HG03139 (cell line): ENCODE measurements at regions not wholly inside any gene's neighbourhood (a gene's known extent, or its start where the extent isn't known, plus 50 kb on each side); places are given as distances from the start of the nearest gene placed in this dataset.
"Not testable (repeated sequence)": the region's sequence is repeated elsewhere in the genome, so short reads cannot be mapped to it uniquely, and the experiment has no call there.

Experiments used
- ATAC-seq: cut with Tn5 transposase; IDR thresholded peaks from one replicate; pipeline ENCODE4 v1.9.1; 2021; ENCODE audit not compliant: unreplicated experiment

- ATAC-seq, result no peak
Measured at GRCh38 chr3:181610083-181610972, 101.4 kb upstream of the SOX2 start.

DNA sequence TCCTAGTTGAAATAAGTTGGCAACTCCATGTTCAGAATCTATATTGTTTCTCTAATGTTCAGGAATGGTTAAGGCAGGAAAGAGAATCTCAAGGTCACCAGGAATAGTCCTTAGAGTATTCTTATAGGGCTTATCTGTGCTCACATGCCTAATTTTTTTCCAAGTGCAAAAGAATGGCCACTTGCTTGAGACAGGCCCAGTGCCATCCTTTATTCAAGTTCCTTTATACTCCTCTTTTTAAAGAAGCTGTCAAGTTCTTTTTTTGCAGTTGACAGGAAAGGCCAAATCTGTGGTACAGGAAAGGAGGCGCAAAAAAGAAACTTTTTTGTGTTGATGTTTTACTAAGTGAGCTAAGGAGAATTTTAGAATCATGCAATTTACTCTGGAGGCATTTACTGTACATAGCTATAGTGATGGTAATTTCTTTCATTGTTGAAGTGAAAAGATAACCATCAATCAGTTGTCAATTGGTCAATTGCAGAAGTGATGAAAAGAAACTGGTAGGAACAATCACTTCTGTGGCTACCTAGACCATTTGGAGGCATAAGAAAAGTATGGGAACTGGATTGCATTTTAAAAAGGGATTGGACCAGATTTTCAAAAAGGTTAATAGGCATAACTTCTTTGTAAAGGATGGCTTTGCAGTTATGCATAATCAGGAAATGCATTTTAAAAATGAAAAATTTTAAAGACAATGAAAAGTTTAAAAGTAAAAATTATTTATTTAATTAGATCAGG, 102.5 kb upstream of the SOX2 start:
- ATAC-seq, result no peak

DNA sequence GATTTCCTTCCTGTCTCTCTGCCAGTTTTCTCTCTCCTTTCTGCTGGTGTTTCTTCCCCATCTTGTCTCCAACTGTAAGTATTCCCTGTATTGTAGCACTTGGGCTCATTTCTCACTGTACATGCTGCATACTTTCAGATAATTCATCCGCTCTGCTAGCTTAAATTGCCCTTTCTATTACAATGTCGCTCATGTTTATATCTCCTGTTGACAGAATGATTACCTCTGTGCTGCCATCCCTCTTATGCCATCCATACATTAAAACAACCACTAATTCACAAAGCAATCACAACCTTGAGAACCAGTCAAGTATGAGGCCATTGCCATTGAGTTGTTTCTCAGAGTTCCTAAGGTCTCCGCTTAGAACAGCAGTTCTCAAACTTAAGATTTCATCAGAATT, 107.5 kb upstream of the SOX2 start:
- no peak for ATAC-seq

DNA sequence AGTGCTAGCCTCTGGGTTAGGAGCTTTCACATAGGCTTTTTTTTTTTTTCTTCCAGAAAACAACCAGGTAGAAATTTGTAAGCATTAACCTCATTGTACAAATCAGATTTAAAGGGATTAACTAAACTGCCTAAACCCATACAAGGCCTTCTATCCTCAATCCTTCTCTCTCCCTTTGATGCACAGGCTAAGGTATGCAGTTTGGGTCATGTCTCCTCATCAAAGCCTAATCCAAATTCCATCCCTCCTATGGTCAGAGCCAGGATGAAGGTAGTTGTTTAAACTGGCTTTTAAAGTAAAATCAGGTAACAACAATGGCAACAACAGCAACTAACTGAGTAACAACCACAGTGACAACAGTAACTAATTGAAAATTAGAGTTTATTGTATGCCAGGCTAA, 115.6 kb upstream of the SOX2 start:
- no peak for ATAC-seq

DNA sequence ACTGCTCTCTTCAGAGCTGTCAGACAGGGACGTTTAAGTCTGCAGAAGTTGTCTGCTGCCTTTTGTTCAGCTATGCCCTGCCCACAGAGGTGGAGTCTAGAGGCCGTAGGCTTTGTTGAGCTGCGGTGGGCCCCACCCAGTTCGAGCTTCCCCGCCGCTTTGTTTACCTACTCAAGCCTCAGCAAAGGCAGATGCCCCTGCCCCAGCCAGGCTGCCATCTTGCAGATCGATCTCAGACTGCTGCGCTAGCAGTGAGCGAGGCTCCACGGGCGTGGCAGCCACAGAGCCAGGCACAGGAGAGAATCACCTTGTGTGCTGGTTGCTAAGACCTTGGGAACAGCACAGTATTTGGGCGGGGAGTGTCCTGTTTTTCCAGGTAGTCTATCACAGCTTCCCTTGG, 120.8 kb upstream of the SOX2 start:
- not testable (repeated sequence) for ATAC-seq

DNA sequence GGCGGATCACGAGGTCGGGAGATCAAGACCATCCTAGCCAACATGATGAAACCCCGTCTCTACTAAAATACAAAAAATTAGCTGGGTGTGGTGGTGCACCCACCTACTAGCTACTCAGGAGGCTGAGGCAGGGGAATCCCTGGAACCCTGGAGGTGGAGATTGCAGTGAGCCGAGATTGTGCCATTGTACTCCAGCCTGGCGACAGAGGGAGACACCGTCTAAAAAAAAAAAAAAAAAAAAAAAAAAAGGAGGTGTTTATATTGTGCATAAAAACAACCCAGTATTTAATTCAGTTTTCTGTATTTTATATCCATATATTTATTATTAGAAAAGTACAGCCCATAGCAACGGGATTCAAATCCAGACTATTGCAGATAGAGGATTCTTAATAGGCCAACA, 129.1 kb upstream of the SOX2 start:
- ATAC-seq, result no peak

- ATAC-seq, result no peak
Measured at GRCh38 chr3:181581656-181582055, 130.1 kb upstream of the SOX2 start.

DNA sequence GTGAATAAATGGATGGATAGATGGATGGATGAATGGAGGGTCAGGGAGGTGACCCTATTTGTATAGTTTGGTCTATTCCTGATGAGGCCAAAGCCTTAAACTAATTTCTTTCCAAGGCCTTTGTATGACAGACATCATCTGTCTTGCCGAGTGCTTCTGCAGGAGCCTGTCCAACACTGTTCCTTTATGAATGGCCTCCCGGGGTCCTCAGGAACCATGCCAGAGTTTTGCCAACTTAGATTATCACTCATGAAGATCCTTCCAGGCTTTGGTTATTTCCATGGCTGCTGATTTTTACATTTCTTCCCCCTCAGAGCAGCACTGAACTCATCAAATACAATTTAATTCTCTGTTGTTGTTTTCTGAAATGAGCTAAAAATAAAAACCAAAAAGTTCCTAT, 133.0 kb upstream of the SOX2 start:
- ATAC-seq, result no peak

DNA sequence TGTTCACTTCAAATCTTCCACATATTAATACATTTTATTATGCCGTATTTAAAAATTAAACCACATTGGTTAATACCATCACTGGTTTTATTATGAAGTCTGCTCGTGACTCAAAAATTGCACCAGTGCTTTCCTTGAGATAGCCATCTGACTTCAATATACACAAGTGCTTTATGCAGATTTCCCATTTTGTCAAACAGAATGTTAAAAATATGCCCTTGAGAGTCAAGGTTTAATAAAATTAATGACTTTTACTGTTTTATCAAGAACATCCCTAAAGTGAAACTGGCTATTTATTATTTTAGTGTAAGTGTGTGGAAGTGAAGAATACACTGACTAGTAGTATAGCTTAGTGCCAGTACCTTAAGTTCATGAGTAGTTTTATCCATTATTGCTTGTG, 139.3 kb upstream of the SOX2 start:
- ATAC-seq, result no peak

DNA sequence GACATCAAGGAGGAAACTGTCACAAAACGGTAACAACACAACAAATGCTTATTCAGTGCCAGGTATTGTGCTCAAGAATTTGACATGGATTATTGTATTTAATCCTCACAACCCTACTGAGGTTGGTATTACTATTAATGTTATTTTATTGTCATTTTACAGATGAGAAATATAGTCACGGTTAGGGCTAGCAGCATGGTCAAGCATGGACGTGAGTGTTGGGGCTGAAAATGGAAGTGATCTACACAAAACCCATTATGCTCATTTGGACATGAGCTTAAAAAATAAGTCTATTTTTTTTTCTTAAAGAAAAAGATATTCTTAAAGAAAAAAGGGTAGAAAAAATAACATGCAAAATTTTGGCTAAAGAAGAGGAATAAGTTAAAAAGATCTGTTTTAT, 141.3 kb upstream of the SOX2 start:
- ATAC-seq, result no peak

- ATAC-seq, result no peak
Measured at GRCh38 chr3:181569356-181569940, 142.3 kb upstream of the SOX2 start.

DNA sequence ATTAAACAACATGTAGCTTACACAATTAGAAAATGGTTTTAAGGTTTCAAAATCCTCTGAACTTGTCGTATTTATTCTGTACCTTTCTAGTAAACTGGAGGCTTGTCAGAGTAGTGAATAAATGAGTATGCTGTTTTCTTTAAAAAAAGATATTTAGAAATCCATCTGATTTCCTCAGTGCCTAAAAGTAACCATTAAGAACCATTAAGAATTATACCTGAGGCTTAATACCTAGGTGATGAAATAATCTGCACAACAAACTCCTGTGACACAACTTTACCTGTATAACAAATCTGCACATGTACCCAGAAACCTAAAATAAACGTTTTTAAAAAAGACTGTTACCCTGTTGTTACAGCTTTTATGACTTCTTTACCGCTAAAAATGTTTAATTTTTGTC, 143.0 kb upstream of the SOX2 start:
- ATAC-seq, result no peak

DNA sequence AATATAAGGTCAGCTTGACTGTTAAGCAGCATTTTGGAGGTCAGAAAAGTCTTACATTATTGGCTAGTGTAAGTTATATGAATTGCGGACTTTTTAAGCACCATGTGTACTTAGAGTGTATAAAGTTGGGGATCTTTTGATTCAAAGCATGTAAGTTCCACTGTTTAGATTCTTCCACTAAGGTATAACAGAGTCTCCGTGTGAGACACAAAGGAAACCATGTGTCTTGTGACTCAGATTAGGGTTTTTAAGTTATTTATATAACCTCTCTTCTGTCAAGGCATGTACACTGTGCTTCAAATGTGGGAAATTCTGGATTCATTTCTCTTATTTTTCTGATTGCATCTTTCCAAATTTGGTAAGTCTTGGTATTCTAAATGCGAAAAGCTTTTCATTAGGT, 143.5 kb upstream of the SOX2 start:
- ATAC-seq, result no peak

- no peak for ATAC-seq
Measured at GRCh38 chr3:181567311-181568075, 144.2 kb upstream of the SOX2 start.

GRCh38 chr3:181565416-181565815, 146.3 kb upstream of the SOX2 start:
- ATAC-seq, result no peak

DNA sequence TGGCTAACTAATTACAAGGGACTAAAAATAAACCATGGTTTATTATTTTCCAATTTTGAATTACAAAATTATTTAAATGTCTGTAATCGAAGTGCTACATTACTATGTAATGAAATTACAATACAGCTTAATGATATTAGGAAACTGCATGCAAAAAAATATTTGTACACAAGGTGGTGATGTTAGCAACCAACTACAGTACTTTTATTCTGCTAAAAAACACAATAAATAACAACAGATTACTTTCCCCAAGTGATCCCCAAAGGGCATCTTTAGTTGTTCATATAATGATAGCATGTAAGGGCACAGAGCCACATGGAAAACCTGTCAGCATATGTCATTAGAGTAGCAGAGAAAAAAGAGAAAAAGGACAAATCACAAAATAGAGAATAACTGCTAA, 147.5 kb upstream of the SOX2 start:
- ATAC-seq, result no peak

DNA sequence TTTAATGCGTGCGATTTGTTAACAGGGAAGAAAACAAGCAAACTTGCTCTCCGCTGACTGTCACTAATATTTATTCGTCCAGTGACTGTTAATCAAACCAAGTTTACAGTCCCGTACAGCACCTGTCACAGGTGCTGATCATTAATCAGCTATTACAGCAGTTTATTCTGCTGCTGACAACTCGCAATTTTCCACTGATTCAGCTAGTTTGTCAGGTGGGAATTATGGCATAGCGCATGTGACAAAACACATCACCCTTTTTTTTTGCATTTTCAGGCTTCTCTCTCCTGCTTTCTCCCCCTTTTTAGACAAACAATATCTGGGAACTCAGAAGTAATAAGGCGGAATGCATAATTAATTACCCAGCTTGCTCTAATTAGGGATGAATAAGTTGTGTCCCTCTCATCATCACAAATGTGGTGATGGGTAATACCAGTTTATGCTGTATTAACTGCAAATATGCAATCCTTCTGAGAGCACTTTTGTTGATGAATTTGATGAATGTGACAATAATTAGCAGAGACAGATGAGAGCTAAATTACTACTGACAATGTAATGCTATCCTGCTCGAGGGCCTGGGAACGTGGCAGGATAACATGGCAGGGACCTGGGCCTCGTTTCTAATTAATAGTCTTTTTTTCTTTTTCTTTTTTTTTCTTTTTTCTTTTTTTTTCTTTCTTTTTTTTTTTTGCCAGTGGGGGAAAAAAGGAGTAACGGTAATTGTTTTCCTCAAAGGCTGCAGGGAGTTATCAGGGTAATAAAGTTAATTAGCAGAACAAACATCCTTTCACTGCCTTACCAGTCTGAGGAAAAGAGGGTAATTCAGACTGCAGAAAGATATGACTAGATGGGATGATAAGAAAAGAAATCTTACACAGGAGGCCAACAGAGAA, 150.3 kb upstream of the SOX2 start:
- ATAC-seq, result no peak

DNA sequence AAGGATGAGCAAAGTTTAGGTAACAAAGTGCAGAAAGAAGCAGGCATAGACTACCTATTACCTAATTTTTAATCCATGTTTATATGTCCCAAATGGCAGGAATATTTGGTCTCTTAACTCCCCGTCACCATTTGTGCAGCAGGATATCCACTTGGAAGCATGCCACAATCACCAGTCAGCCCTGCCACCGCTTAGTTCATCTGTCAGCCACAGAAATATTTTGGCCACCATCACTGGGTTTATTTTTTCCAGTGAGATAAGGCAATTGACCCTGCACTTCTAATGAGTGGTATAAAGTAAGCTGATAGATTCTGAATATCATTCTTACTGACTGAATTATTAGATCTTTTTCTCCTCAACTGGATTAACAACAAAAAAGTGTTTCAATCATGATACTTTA, 152.9 kb upstream of the SOX2 start:
- ATAC-seq, result no peak

GRCh38 chr3:181555681-181556080, 156.0 kb upstream of the SOX2 start:
- ATAC-seq, result no peak

- ATAC-seq, result no peak
Measured at GRCh38 chr3:181554233-181554765, 157.4 kb upstream of the SOX2 start.
